A549 (cell line): ENCODE measurements at regions not wholly inside any gene's neighbourhood (a gene's known extent, or its start where the extent isn't known, plus 50 kb on each side); places are given as distances from the start of the nearest gene placed in this dataset.

Experiments
- BHLHE40 ChIP-seq: IDR thresholded peaks from 2 replicates; pipeline ENCODE4 v1.6.1; 2012; ENCODE audit warnings: low read depth, low read length, inconsistent platforms
- CBX2 ChIP-seq: fragments of 200-600 bp; sonication (generic); IDR thresholded peaks from 2 replicates; pipeline ENCODE4 v1.6.1; 2016; ENCODE audit warnings: low read depth, mild to moderate bottlenecking, borderline replicate concordance
- CHD2 ChIP-seq: fragments of 150-350 bp; IDR thresholded peaks from 2 replicates; pipeline ENCODE4 v1.6.1; 2014; ENCODE audit warnings: low read length; ENCODE audit not compliant: partially characterized antibody
- CTCF ChIP-seq: fragments of >200 bp; sonication (Bioruptor Twin); formaldehyde crosslinking; IDR thresholded peaks from 3 replicates; pipeline ENCODE4 v1.5.1; 2016
- EP300 ChIP-seq, 2 experiments: fragments of >200 bp; sonication (Bioruptor Twin); formaldehyde crosslinking; IDR thresholded peaks; 2 replicates in 1 of 2; 3 replicates in 1 of 2; pipeline ENCODE4 v1.6.1; 2016 to 2017
- MAFK ChIP-seq: fragments of 450-650 bp; IDR thresholded peaks from 2 replicates; pipeline ENCODE4 v1.6.1; 2014; ENCODE audit not compliant: partially characterized antibody
- MYC ChIP-seq: IDR thresholded peaks from 2 replicates; pipeline ENCODE4 v1.6.1; 2012; ENCODE audit warnings: mild to moderate bottlenecking, inconsistent platforms, low read length, improper control_type of control experiment, borderline replicate concordance
- NFE2L2 ChIP-seq: fragments of 150-350 bp; conservative IDR thresholded peaks from 2 replicates; pipeline ENCODE4 v1.6.1; 2014; ENCODE audit warnings: low read length
- NR3C1 ChIP-seq: fragments of >200 bp; sonication (Bioruptor Twin); formaldehyde crosslinking; IDR thresholded peaks from 3 replicates; pipeline ENCODE4 v1.6.1; 2017
- POLR2A ChIP-seq: IDR thresholded peaks from 2 replicates; pipeline ENCODE4 v1.6.1; 2012; ENCODE audit warnings: mild to moderate bottlenecking, low read length
- RFX5 ChIP-seq: fragments of 450-650 bp; IDR thresholded peaks from 2 replicates; pipeline ENCODE4 v1.7.1; 2014; ENCODE audit warnings: antibody characterized with exemption, mild to moderate bottlenecking, moderate library complexity
- ZFP36 ChIP-seq: fragments of 450-650 bp; IDR thresholded peaks from 2 replicates; pipeline ENCODE4 v1.6.1; 2014; ENCODE audit warnings: borderline replicate concordance; ENCODE audit not compliant: partially characterized antibody

DNA sequence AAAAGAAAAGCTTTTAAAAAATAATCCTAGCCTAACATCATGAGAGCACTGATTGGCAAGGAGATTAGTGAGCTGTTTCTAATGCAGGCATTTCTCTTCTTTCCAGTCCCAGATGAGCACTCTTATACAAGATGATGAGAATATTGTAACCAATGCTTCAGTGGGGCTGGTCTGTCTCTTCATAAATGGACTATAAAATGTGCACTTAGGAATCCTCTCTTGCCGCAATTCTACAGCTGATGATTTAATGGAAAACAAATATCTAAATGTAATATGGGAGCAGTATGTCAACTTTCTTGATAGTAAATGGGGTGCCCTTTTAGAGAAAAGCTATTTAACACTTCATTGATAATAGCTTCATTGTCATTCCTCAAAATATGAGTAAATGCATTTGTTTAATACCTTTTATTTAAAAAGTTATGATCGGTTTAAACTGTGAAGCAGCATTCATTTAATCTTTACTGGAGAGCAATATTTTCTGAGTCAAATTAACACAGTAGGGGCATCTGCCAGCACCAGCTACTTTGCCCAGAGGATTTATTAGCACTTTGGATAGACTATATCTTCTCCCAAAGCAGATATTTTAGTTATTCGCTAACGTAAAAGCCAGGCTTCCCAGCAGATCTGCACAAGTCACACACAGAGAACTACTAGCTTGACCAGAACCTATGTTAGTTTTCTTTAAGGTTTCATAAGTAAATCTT is 985.9 kb downstream of the DIPK2A start:
- TF ChIP-seq CTCF (no peak), CBX2 (no peak), EP300 (IDR thresholded peaks at IDR 0.05) (no peak), NR3C1 (no peak), POLR2A (no peak), ZFP36 (no peak), RFX5 (no peak), CHD2 (no peak), MAFK (no peak), BHLHE40 (no peak), MYC (no peak), NFE2L2 (no peak)
